Retinal pigment epithelial cell (primary cell): ENCODE measurements at regions not wholly inside any gene's neighbourhood (a gene's known extent, or its start where the extent isn't known, plus 50 kb on each side); places are given as distances from the start of the nearest gene placed in this dataset.
"Not testable (repeated sequence)": the region's sequence is repeated elsewhere in the genome, so short reads cannot be mapped to it uniquely, and the experiment has no call there.

Experiments
- DNase-seq: peaks from one replicate; pipeline ENCODE4 v3.0.0-alpha.2; 2010; ENCODE audit warnings: low read depth
- H3K4me3 ChIP-seq: 2 replicates; pipeline ENCODE4 v1.5.1; 2011; ENCODE audit warnings: mild to moderate bottlenecking, low read length, control low read depth, moderate library complexity

DNA sequence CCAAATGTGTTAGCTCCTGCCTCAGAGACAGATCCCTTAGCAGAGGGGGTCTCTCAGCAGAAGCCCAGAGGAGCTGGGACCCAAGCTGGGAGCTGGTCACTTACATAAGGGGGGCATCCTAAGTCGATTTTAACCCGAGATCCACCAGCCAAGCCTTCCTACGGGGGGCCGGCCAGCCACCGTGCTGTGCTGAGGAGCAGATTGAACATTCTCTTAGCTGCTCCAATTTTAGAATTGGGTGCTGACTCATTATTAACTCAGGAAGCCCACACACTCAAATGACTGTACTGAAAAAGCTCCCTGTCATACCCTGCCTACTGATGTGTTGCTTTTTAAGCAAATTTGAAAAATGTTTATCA is 373.0 kb downstream of the BCL2L11 start:
- H3K4me3 ChIP-seq: peak overlapping the region; percentile 58
- not testable (repeated sequence) for DNase-seq

DNA sequence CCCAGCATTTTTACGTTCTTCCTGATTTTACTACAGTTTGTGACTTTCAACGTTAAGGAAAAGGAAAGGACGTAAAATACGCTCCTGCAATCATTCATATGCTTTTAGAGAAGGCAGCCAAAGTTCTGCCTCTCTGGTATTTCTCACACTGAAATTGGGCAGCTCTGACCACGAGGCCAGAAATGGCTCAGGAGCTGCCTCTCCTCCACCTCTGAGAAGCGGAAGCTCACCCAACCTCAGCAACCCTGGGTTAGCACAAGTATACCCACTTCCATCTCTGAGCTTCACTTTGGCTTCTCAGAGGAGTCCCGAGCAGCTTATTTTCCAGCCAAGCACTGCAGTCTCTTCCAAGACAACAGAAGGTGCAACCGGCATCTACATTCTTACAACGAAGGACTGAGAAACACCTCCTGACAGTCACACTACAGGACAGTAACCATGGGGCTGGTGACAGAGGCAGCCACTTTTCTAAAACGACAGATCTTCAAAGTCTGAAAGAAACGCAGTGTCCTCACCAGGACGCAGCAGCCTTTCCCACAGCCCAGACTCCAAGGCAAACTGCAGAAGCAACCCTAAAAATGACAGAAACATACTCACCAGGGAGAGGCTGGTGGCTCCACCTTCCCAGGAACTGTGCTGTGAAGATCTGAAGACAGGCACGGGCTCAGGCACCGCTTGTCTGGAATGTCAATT is 373.7 kb downstream of the BCL2L11 start:
- not testable (repeated sequence) for DNase-seq
- peak overlapping the region; percentile 51 for H3K4me3 ChIP-seq

DNA sequence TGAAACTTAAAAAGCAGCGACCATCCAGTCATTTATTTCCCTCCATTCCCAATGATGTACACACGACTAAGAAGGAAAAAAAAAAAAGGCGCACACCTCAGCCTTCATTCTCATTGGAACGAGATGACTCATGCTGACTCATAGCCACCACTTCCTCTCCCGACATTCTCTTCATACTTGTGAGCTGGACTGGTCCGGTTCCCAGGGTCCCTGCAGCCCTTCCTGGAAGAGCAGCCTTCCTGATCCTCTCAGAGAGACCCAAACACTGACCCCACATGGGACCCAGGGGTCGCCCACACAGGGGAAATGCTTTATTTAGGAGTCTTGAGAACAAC is 374.2 kb downstream of the BCL2L11 start:
- H3K4me3 ChIP-seq: peak overlapping the region; percentile 51
- not testable (repeated sequence) for DNase-seq

DNA sequence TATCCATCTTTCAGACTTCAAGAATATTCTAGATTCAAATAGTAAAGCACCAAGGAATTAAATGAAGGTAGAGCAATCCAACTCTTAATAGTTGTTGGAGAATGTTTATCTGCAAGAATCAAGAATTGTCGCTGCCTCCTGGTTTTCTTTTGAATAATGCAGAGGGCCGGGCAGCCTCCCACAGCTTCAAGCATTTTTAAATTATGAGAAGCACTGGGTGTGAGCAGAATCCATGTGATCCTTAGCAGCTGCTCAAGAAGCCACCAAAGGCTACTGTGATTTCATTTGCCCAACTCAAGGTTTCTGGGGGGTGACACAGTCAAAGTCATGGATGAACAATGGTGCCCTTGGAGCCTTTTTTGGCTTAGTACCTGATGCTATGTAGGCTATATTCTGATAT is 374.9 kb downstream of the BCL2L11 start:
- DNase-seq, H3K4me3 ChIP-seq: not testable (repeated sequence)

DNA sequence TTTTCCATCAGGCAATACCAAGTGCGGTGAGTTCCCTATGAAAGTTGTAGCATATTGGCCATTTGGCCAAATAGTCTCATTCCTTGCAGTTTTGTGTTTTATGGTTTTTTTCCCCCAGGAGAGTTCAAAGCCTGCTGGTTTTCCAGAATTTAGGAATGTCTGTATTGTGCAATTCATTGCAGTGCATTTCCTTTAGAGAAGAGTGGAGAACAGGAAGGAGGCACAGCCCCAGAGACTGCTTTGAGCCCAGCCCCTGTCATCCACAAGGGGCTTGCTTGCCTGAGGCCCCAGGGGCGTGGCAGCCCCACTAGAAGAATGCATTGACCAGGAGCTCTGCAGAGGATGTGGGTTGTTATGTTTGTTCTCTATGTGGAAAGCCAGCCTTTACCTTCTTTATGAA is 375.5 kb downstream of the BCL2L11 start:
- H3K4me3 ChIP-seq, DNase-seq: not testable (repeated sequence)

DNA sequence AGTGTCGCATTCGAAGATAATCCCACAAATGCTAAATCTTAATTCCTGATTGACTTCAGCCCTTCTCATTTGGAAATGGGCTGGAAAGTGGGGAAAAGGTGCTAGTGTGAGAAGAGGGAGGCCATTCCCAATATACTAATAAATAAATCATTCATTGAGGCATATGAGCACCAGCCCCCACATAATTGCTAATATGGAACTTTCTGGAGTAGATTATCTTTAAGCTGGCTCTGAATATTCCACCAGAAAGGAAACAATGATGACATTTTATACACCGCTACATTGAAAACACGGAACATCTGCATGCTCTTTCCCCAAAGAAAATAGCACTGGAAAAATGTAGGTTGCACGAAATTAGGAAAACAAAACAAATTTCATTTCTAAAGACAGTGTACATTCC is 376.1 kb downstream of the BCL2L11 start:
- not testable (repeated sequence) for H3K4me3 ChIP-seq, DNase-seq

DNA sequence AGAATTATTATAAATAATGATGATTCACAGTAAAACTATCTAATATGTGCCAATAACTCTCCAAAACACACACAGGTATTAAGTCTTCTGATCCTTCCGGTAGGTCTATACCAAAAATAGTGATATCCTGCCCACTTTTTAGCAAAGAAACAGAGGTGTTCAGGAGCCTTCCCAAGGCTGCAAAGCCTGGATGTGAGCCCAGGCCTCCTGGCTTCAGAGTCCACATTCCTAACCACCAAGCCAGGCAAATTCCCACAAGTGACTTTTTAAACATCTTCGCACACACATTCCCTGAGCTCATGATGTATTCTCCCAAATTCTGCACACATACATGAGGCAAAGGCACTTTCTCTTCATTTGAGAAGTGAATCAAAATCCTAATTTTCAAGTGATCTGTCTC is 376.6 kb downstream of the BCL2L11 start:
- H3K4me3 ChIP-seq, DNase-seq: not testable (repeated sequence)

DNA sequence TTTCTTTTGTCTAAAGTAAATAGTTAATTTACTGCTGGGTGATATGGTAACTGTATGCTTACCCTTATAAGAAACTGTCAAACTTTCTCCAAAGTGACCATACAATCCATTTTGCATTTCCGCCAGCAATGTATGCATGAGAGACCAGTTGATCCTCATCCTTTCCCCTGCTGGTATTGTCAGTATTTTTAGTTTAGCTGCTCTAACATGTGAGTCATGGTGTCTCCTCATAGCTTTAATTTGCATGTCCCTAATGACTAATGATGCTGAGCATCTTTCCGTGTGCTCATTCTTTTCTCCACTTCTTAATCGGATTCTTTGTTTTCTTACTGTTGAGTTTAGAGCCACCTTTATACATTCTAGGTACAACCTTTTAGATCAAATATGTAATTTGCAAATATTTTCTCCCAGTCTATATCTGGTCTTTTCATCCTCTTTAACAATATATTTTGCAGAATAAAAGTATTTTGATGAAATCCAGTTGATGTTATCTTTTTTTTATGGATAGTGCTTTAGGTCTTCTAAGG is 379.9 kb downstream of the BCL2L11 start:
- not testable (repeated sequence) for H3K4me3 ChIP-seq, DNase-seq

DNA sequence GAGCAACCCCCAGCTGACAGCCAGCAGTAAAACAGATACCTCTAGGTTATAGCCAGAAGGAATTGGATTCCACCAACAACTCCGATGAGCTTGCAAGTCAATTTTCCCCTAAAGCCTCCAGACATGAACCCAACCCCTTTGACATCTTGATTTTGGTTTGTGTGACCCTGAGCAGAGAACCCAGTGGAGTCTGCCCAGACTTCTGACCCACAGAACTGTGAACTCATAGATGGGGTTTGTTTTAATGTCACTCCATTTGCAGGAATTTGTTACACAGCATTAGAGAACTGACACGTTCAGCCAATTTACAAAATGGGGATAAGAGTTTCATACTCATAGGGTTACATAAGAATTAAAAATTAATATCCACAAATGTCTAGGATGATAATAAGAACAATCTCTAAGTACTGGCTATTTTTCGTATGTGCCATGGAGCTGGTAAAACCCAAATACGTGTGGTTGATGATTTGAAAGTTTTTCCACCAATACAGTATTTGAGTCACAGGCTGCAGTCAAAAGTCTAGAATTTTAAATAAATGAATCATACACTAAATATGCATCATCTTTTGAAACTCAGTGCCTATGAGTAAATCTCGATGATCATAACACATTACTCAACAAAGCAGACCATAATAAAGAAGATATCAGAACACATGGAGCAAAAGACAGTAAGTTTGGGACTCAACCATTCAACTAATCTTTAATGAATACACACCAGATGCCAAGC is 380.0 kb downstream of the ANAPC1 start:
- not testable (repeated sequence) for DNase-seq, H3K4me3 ChIP-seq

DNA sequence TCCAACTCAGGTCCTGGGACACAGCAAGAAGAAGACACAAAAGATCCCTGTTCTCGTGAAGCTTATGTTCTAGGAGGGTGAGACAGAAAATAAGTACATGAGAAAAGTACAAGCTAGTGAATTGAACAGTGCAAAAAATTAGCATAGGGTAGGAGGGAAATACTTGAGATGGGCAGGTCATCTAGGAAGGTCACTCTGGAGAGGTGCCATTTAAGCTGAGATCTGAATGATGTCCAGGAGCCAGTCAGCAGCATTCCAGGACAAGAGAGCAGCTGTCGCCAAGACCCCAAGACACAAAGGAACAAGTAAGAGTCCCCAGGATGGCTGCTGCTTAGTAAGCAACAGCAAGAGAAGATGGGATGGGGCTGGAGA is 379.4 kb downstream of the ANAPC1 start:
- DNase-seq, H3K4me3 ChIP-seq: not testable (repeated sequence)

DNA sequence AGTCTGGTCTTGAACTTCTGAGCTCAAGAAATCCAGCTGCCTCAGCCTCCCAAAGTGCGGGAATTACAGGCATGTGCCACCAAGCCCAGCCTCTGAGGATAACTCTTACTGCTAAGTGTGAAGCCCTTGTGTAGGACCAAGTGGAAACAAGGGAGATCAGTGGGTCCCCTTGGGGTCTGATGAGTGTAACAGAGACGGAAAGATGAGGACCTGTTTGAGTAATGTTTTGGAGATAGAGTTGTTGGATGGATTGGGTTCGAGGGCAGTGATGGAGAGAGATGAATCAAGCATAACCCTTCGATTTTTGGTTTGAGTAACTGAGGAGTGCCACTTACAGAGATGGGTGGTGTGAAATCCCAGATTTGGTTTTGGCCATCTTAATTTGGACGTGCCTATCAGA is 378.7 kb downstream of the ANAPC1 start:
- not testable (repeated sequence) for H3K4me3 ChIP-seq, DNase-seq

DNA sequence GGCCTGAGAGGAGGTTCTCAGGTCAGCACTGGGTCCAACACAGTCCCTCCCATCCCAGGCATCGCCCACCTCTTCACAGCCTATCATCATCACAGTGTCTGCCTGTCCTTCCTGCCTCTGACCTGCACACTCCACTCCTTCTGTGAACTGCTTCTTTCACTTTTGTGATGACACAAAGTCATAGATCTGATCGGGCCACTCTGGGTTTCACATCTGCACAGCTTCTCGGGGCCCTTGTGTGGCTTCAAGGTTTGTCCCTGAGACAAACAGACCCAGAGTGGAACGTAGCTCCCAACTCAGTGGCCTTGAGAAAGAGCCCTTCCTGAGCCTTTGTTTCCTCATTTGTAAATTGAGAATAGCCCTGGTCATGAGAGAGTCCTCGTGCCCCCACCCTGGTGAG is 377.1 kb downstream of the ANAPC1 start:
- DNase-seq: not testable (repeated sequence)

DNA sequence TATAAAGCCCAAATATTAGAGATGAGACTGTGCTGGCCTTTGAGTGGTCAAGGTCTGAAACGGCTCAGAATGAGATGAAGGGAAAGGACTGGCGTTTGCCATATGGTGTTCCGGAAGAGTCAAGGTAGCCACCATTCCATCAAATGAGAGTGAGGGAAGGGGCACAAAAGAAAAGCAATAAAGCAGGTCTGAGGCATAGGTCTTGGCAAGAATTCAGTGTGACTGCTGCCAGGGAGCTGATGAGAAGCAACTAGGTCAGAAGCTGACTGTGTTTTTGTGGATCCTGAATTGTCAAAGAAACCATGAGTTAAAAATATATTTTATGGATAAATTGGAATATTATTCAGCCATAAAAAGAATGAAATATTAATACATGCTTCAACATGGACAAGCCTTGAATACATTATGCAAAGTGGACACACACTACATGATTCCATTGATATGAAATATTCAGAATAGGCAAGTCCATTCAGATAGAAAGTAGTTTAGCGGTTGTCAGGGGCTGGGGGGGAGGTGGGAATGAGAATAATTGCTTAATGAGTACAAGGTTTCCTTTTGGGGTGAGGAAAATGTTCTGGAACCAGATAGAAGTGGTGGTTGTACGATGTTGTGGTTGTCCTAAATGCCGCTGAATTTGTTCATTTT is 374.6 kb downstream of the ANAPC1 start:
- H3K4me3 ChIP-seq, DNase-seq: not testable (repeated sequence)

More for the DNA sequence above, 377.1 kb downstream of the ANAPC1 start:
- not testable (repeated sequence) for H3K4me3 ChIP-seq

DNA sequence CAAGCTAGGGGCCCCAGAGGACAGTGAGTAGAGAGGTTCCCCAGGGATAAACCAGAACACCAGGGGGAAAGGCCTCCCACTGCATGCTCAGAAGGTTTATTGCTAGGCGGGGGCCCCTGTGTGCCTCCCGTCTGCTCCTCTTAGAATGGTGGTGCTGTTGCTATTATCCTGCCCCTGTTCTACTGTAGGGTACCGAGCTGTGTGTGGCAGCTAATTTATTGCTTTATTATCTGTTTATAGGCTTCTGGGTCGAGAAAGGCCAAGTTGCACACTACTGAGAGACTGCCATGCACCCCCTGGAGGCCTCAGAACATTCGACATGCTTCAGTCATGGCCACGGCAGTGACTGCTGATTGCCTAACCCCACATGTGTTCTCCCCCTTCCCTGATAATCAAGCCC is 373.6 kb downstream of the ANAPC1 start:
- H3K4me3 ChIP-seq, DNase-seq: not testable (repeated sequence)

DNA sequence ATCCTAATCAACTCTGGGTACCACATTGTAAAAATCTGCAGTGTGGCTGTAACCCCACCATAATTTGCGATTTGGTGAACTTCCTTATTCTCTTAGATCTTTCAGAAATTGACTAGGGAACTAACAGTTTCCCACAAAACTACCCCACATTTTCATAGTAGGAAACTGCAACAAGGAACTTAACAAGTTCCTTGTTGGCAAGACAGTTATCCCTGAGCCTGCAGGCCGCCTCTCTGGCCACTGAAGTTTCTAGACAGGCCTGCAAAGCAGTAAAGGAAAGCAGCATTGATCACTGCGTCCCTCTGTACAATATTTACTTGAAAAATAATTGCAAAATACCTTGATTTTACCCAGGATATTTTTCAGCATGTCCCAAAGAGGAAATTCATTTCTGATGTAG is 372.9 kb downstream of the ANAPC1 start:
- H3K4me3 ChIP-seq, DNase-seq: not testable (repeated sequence)

DNA sequence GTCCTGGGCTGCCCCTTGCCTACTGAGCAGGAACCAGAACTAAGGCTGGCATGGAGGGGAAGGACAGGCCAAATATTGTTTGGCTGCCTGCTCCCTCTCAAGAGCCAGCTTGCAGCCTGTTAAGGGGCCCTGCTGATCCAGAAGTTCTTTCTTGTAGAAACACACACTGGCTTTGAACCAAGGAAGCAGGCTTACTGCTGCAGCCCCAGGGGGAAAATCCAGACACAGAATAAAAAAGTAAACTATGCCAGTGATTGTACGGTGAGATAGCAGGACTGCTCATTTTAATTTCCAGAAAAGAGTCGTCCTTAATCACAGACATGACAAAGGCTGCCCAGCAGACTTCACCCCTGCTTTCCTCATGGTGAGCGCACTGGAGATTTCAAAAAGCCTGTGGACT is 371.6 kb downstream of the ANAPC1 start:
- DNase-seq, H3K4me3 ChIP-seq: not testable (repeated sequence)

DNA sequence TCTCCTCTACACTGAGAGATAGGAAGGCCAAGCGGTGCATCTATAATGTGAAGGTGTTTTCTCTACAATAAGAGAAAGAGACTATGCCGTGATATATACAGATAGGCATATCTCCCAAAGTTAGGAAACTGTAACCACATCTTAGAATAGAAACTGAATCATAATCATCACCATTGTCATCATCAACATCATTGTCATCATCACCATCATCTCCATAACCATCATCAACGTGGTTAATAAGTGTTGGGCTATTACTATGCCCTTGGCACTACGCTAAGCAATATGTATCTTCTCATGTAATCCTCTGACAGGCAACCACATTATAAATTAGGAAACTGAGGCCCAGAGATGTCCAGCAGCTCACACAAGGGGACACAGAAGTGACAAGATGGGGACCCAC is 369.9 kb downstream of the ANAPC1 start:
- H3K4me3 ChIP-seq, DNase-seq: not testable (repeated sequence)

DNA sequence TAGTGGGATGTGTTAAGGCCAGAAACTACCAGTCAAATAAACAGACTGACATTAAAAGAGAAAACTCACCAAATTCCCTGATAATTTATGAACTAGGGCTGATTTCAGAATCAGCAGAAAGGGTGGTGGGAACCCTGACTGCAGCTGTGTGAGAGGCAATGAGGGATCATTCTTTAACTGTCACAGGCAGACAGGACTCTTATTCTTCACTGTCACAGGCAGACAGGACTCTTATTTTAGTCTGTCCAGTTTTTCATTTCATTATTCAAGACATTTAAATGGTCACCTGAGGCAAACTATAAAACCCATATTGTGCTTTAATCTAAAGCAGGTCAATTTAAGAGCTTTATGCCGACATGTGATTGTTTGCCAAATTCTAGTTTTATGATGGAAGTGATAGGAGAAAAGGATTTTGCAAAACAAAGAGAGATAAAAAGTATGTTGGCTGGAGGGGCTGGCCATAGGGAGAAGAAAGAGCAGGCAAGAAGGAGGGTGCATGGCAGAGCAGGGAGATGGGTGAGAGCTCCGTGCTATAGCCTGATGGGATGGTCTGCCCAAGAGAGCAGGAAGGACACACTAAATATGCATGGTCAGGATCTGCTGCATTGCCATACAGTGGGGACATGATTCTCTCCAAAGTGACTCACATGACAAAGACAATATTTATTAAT is 366.8 kb downstream of the ANAPC1 start:
- DNase-seq, H3K4me3 ChIP-seq: not testable (repeated sequence)

DNA sequence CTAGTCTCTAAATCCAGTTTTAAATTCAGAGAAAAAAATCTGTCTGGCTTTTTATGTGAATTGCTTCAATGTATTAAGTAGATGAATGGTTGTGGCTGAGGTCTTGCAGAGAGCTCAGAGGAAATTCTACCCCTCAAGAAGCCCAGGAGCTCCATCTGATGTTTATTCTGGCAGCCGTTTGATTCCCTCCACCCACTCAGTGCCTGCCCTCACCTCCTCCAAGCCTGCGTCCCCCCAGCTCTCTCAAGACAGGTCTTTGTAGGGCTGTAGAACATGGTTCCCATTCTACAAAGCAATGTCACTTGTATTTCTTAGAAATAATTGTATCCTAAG is 366.3 kb downstream of the ANAPC1 start:
- H3K4me3 ChIP-seq, DNase-seq: not testable (repeated sequence)
